Breast epithelium (tissue), 4 donors: ENCODE measurements at regions not wholly inside any gene's neighbourhood (a gene's known extent, or its start where the extent isn't known, plus 50 kb on each side); places are given as distances from the start of the nearest gene placed in this dataset.

Experiments
- DNase-seq, 2 donors: peaks; one replicate each; pipeline ENCODE4 v3.0.0-alpha.2; 2019; ENCODE audit warnings: low spot score in 2 of 2
- H3K27ac ChIP-seq, 2 donors: fragments of 200-600 bp; sonication (generic) in 1 of 2; one replicate each; pipeline ENCODE4 v1.5.1; 2016 to 2019; ENCODE audit warnings: mild to moderate bottlenecking in 1 of 2
- H3K27me3 ChIP-seq, 2 donors: fragments of 200-600 bp; sonication (generic) in 1 of 2; one replicate each; pipeline versions ENCODE4 v1.5.1 to v1.6.0; 2017 to 2019; ENCODE audit warnings: control low read depth in 1 of 2, mild to moderate bottlenecking in 1 of 2
- H3K36me3 ChIP-seq: fragments of 200-600 bp; one replicate; pipeline ENCODE4 v1.5.1; 2019
- H3K4me1 ChIP-seq, 2 donors: fragments of 200-600 bp; sonication (generic); one replicate each; pipeline ENCODE4 v1.5.1; 2016 to 2019; ENCODE audit warnings: control low read depth in 1 of 2
- H3K4me3 ChIP-seq, 3 donors: fragments of 200-600 bp; sonication (generic); 1 replicate in 2 of 3; 2 replicates in 1 of 3; pipeline ENCODE4 v1.5.1; 2016 to 2019; ENCODE audit warnings: mild to moderate bottlenecking in 3 of 3, moderate library complexity in 2 of 3
- H3K9me3 ChIP-seq, 2 donors: fragments of 200-600 bp; sonication (generic) in 1 of 2; one replicate each; pipeline ENCODE4 v1.5.1; 2016 to 2019; ENCODE audit warnings: control low read depth in 1 of 2
- CTCF ChIP-seq, 3 donors: fragments of 450-650 bp; IDR thresholded peaks; one replicate each; pipeline ENCODE4 v1.5.1; 2016 to 2017; ENCODE audit warnings: antibody characterized with exemption in 3 of 3, mild to moderate bottlenecking in 3 of 3, moderate library complexity in 3 of 3
- POLR2A ChIP-seq: fragments of 450-650 bp; IDR thresholded peaks from one replicate; pipeline ENCODE4 v1.6.1; 2016; ENCODE audit warnings: antibody characterized with exemption, mild to moderate bottlenecking, moderate library complexity
- POLR2AphosphoS5 ChIP-seq, 3 donors: sonication (generic); formaldehyde crosslinking; IDR thresholded peaks; one replicate each; pipeline ENCODE4 v1.6.1; 2017; ENCODE audit warnings: antibody characterized with exemption in 3 of 3
- intact Hi-C: fragments of 100-400 bp; cut with DNase I; formaldehyde crosslinking; loops from one replicate; pipeline ENCODE4 v1.15.1; 2023; ENCODE audit warnings: low total_unique reads

DNA sequence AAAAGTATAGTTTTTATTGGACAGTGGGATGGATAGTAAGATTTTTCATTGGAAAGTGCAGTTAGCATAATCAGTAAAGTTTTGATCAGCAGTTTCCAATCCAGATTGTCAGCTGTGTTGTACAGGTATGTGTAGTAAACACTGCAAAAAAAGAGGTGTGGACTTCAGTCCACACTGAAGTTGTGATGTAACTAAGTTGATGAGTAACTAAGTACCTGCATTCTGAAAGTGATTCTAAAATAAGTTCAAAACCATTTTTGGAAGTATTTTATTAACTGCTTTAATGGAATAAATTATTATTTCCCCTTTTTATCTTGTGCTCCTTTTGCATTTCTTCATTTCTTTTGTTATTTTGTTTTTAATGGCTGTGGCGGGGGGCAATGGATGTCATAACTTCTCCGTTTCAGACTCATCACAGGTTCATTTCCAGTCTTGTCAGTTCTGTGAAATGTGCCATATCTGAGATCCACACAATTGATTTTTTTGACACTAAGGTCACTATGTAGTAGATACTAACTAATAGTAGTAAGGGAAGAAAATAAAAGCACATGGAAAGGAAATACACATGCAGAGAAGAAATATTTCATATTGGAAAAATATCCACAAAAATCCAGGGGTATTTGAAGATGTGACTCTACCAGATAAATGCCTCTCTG lies 247.5 kb downstream of the GABRG1 start:
- TF ChIP-seq POLR2AphosphoS5 (IDR thresholded peaks at IDR 0.05) (no peak), CTCF (IDR thresholded peaks at IDR 0.05) (no peak), POLR2A (no peak)
- H3K27me3 ChIP-seq: no peaks in the 10 kb centered on the region
- H3K36me3 ChIP-seq: no peaks in the 10 kb centered on the region
- no peak overlapping the region for H3K27ac ChIP-seq
- intact Hi-C loops: no loop called here
- H3K4me3 ChIP-seq: no peak overlapping the region
- no peak for DNase-seq
- no peaks in the 10 kb centered on the region for H3K4me1 ChIP-seq
- H3K9me3 ChIP-seq: no peaks in the 10 kb centered on the region

DNA sequence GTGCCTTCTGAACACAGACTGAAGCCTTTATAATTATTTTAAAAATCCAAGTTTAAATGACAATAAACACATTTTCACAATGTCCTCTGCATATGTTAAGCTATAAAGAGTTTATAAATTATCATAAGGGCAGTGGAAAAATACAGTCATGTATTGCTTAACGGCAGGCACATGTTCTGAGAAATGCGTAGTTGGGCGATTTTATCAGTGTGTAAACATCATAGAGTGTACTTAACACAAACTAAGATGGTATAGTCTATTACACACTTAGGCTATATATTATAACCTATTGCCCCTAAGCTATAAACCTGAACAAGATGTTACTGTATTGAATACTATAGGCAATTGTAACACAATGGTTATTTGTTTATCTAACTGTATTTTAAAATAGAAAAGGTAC lies 254.7 kb downstream of the GABRG1 start:
- no peaks in the 10 kb centered on the region for H3K4me1 ChIP-seq
- intact Hi-C loops: no loop called here

GRCh38 chr4:45865781-45866180 lies 258.1 kb downstream of the GABRG1 start:
- H3K36me3 ChIP-seq: no peaks in the 10 kb centered on the region

More for the DNA sequence above, 254.7 kb downstream of the GABRG1 start:
- no peaks in the 10 kb centered on the region for H3K9me3 ChIP-seq
- DNase-seq: no peak
- no peak overlapping the region for H3K27ac ChIP-seq
- H3K36me3 ChIP-seq: no peaks in the 10 kb centered on the region
- no peaks in the 10 kb centered on the region for H3K27me3 ChIP-seq
- H3K4me3 ChIP-seq: no peak overlapping the region
- TF ChIP-seq POLR2A: no peak
- TF ChIP-seq CTCF (IDR thresholded peaks at IDR 0.05): no peak
- TF ChIP-seq POLR2AphosphoS5 (IDR thresholded peaks at IDR 0.05): no peak

DNA sequence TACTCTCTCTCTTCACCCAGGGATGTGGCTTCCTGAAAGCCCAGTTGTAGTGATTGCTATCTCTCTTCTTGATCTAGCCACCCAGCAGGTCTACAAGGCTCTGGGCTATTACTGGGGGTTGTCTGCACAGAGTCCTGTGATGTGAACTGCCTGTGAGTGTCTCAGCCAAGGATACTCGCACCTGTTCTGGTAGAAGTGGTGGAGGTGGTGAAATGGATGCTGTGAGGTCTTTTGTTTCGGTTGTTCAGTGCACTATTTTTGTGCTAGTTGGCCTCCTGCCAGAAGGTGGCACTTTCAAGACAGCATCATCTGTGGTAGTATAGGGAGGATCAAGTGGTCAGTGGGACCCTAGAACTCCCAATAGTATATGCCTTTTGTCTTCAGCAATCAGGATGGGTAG lies 268.0 kb downstream of the GABRG1 start:
- no peak for DNase-seq
- Histone ChIP-seq H3K36me3 (no peaks in the 10 kb centered on the region), H3K27ac (no peak overlapping the region), H3K9me3 (peaks cover 0 to 7% of the 10 kb centered on the region in 2 donors), H3K4me1 (no peaks in the 10 kb centered on the region), H3K27me3 (no peaks in the 10 kb centered on the region), H3K4me3 (no peak overlapping the region)
- TF ChIP-seq POLR2A (no peak), POLR2AphosphoS5 (IDR thresholded peaks at IDR 0.05) (no peak), CTCF (IDR thresholded peaks at IDR 0.05) (no peak)
- intact Hi-C loops: no loop called here

More at GRCh38 chr4:45865781-45866180, 258.1 kb downstream of the GABRG1 start:
- no peak overlapping the region for H3K27ac ChIP-seq
- DNase-seq: no peak
- no peaks in the 10 kb centered on the region for H3K4me1 ChIP-seq
- no peak for TF ChIP-seq POLR2A
- no peak for TF ChIP-seq POLR2AphosphoS5 (IDR thresholded peaks at IDR 0.05)
- no peak for TF ChIP-seq CTCF (IDR thresholded peaks at IDR 0.05)
- no peaks in the 10 kb centered on the region for H3K9me3 ChIP-seq
- no peak overlapping the region for H3K4me3 ChIP-seq
- intact Hi-C loops: no loop called here
- H3K27me3 ChIP-seq: no peaks in the 10 kb centered on the region

- H3K27me3 ChIP-seq: no peaks in the 10 kb centered on the region
- no peak for DNase-seq
- H3K4me1 ChIP-seq: no peaks in the 10 kb centered on the region
- intact Hi-C loops: no loop called here
- H3K27ac ChIP-seq: no peak overlapping the region
- H3K36me3 ChIP-seq: no peaks in the 10 kb centered on the region
- no peaks in the 10 kb centered on the region for H3K9me3 ChIP-seq
- TF ChIP-seq CTCF (IDR thresholded peaks at IDR 0.05): no peak
- no peak for TF ChIP-seq POLR2AphosphoS5 (IDR thresholded peaks at IDR 0.05)
- TF ChIP-seq POLR2A: no peak
- H3K4me3 ChIP-seq: no peak overlapping the region
Observed at GRCh38 chr4:45846016-45846415, 277.8 kb downstream of the GABRG1 start.
